Frontal cortex (tissue), 3 donors: ENCODE measurements at regions not wholly inside any gene's neighbourhood (a gene's known extent, or its start where the extent isn't known, plus 50 kb on each side); places are given as distances from the start of the nearest gene placed in this dataset.
"Not testable (repeated sequence)": the region's sequence is repeated elsewhere in the genome, so short reads cannot be mapped to it uniquely, and the experiment has no call there.

Source experiments
- DNase-seq, 2 donors: peaks; one replicate each; pipeline ENCODE4 v3.0.0; 2012; ENCODE audit warnings: low spot score in 2 of 2
- FAIRE-seq: peaks from 2 replicates; lab custom pipeline; 2012; peaks lifted over from hg19 to GRCh38; lab: Jason Lieb, UNC
- donor health status: control.
- donor health status: control.
- donor health status: control.

DNA sequence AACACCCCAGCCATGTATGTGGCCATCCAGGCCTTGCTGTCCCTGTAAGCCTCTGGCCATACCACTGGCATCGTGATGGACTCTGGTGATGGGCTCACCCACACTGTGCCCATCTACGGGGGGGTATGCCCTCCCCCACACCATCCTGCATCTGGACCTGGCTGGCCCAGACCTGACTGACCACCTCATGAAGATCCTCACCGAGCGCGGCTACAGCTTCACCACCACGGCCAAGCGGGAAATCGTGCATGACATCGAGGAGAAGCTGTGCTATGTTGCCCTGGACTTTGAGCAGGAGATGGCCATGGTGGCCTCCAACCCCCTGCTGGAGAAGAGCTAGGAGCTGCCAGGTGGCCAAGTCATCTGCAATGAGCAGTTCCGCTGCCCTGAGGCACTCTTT lies 80.4 kb upstream of the ZCCHC2 start:
- no peak for FAIRE-seq
- no peak for DNase-seq

DNA sequence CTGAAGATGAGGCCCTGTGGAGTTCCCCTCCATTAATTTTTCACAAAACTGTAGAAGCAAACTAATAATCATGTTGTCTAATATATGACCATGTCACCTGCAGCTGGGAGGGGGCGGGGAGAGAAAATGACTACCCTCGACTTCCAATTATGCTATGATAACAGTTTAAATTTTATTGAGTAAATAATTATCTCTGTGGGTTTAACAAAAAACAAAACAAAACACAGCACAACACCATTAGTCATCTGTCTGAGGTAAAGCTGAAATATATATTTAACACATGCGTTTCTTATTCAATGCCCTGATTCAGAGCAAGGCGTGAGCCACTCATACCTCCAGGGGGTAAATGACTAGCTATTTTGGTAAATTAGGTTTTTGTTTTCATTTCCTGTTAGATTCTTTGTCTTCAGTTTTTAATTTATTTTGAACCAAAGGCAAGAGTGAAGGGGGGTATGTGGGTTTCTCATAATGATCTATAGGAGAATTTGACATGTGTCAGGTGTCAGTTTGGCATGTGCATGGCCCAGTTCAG lies 77.4 kb upstream of the ZCCHC2 start:
- FAIRE-seq (no peak), DNase-seq (no peak)

DNA sequence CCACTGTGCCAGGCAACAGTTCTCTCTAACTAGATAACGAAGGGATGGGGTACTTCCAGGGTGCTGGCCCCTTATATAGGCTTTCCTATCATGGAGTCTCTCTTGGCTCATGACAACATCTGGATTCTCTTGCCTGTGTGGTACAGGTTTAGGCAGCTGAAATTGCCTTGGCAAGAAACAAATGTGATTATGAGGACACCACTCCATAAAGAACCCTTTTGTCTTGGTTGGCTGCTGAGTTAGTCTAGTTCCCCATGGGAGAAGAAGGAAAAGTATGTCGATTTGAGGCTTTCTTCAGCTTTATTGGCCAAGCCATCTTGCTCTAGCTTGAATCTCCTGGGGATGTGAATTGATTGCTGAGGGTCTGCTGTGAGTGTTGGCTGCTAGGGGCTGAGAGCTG lies 76.3 kb upstream of the ZCCHC2 start:
- FAIRE-seq (no peak), DNase-seq (no peak)

DNA sequence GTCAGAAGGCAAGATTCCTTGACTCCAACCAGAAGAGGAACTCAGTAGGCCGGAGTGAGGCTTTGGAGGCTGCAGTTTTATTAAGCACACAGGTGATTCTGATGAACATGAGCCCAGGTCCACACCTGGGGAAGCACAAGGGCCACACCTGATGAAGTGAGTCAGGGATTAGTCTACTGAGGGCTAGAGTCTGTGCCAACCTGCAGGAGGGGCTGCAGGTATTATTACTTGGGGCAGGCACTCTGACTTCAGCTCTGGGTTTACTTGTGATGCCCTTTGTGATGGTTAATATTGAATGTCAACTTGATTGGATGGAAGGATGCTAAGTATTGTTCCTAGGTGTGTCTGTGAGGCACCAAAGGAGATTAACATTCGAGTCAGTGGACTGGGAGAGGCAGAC lies 75.2 kb upstream of the ZCCHC2 start:
- no peak for FAIRE-seq
- no peak for DNase-seq

DNA sequence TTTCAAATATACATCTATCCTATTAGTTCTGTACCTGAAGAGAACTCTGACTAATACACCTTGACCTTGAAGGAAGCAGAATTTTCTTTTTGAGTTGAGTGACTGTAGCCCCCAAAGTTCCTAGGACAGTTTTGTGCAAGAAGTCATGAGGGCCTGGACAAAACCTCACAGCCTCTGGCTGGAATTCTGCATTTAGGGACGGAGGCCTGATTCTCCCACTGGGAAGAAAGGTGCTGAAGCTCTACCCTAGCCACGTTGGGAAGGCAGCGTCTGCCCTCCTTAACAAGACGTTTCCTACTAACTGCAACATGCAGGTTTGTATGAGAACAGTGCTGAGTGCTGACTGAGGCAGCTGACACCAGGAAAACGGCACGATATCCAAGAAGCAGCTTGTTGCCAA lies 74.4 kb upstream of the ZCCHC2 start:
- DNase-seq (no peak), FAIRE-seq (no peak)

DNA sequence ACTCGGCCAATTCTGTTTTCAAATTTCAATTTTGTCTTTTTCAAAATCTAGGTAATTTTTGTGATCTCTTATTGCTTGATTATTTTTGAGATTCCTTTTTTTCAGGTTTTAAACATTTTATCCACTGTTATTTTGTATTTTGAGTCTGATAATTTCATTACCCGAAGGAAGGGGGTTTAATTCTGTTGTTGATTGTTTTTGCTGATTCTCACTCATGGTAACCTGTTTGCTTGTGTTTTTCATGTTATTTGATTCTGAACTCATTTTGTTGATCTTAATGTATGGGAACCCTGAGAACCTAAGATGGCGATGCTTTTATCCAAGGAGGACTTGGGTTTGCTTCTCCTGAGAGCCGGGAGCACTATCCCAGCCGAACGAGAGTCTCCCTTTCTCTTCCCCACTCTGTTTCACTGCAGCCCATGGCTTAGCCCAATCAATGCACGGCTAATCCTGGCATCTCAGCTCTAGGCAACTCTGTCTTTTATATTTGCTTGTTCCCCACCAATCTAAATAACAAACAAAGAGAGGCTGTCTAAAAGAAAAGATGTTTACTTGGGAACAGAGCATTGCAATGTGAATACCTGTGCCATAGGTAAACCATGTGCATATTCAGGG lies 73.2 kb upstream of the ZCCHC2 start:
- DNase-seq (no peak), FAIRE-seq (no peak)

DNA sequence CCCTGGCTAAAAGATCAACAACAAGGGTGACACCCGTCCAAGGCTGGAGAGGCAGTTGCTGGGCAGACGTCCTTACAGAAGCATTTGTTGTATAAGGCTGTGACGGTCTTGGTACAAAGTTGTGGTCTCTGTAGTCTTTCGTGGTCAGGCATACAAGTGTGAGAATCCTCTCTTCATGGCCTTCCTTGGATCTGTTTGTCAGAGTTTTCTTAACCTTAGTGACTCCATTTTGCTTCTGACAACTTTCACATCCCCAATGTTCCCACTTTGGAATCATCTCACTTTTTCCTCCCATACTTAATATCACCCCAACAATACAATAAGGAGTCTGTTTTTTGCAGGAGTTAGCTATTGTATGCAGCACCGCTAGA lies 72.7 kb upstream of the ZCCHC2 start:
- DNase-seq, result no peak
- no peak for FAIRE-seq

DNA sequence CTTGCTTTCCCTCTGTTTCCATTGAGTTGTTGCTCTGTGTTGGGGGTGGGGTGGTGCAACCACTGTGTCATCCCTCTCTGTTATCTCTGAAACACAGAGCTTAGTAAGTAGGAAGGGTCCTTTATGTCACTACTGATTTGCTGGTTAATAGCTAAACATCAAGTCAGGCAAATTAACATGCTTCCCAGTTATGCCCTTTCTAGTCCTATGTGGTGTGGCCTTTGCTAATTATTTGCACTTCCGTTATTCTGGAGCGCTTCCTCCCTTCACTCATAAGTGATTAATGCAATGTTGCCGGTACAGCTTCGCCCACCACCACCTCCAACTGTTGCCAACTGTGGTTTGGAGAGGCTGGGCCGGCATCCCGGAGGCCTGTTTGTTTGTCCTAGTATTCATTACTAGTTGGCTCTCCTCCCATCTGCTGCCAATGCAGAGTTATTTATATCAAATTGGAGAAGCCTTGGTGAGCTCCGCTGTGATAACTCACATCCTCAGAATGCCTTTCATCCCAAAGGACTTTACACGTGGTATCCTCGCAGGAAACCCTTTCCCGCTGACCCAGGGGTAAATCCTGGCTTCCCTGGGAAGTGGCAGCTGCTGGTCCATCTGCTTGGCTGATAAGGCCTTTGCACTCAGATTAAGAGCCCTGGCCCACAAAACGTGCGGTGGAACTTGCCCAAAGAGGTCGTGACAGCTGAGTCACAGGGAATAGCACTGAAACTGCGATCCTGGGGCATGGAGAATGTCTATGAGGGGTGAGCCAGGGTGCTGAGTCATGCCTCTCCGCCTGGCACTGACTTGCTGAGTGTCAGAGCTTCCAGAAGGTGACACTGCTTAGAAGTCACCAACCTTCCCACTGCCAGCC lies 72.0 kb upstream of the ZCCHC2 start:
- no peak for FAIRE-seq
- DNase-seq, result peak in 1 of 2 donors; percentile 40

DNA sequence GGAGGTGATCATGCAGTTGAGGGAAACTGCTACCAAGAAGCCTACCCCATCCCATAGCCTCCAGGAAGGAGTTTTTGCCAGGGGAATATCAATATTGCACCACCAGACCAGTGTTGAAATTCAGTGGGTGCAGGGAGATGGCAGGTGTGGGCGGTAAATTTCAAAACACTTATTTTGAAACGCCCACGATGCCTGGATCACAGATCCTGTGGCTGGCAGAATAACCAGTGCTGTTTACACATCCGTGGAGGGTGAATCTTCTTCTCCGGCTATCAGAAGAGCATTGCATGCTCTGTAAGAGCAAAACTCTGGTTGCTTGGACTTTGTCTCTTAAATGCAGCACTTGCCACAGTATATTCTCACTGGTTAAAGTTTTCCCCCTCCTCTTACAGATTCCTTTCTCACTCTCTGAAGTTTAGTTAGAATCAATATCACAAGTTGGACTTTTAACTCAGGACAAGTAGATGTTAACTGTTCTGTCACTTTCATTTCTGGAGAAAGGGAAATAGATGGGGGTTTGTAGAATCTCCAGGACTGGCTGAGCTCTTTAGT lies 70.5 kb upstream of the ZCCHC2 start:
- no peak for FAIRE-seq
- DNase-seq, result no peak

DNA sequence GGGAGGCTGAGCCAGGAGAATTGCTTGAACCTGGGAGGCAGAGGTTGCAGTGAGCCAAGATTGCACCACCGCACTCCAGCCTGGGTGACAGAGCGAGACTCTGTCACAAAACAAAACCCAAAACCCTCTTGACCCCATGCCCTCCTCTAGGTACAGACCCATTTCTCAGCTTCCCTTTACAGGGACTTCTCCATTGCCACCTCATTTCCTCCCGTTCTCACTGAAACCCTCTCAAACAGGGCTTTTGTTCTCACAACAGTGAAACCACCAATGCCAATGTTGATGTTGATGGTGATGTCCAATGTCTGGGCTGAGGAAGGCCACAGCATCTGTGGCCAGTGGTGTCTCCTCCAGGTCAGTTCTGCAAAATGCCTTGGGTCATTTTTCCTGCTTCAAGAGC lies 69.0 kb upstream of the ZCCHC2 start:
- DNase-seq (no peak), FAIRE-seq (no peak)

DNA sequence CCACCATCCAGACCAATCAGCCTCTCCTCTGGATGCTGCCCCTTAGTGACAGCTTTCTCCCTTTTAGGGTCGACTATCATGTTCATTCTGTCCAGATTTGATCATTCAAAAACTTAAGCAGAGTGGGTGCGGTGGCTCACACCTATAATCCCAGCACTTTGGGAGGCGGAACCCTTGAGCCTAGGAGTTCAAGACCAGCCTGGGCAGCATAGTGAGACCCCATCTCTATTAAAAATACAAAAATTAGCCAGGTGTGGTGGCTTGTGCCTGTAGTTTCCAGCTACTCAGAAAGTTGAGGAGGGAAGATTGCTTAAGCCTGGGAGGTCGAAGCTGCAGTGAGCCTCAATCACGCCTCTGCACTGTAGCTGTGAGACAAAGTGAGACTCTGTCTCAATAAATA lies 68.3 kb upstream of the ZCCHC2 start:
- FAIRE-seq, result no peak

DNA sequence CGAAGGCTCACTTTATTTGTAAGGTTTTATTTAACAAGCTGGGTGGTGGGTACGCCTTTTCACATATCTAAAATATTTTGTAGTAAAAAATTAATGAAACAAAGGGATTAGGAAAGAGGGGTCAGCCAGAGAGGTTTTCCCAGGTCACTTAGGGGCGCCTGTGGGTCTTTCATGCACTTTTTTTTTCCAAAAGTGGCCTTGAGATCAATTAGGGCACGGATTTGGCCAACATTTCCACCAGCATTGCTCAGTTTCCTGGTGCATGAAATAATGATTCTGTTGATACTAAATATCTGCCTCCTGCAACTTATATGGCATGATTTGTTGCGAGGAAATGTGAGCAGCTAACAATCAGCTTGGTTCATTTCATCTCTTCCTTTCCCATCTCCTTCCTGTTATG lies 67.6 kb upstream of the ZCCHC2 start:
- FAIRE-seq, result no peak
- DNase-seq, result no peak

More for the DNA sequence above, 68.3 kb upstream of the ZCCHC2 start:
- DNase-seq, result no peak

DNA sequence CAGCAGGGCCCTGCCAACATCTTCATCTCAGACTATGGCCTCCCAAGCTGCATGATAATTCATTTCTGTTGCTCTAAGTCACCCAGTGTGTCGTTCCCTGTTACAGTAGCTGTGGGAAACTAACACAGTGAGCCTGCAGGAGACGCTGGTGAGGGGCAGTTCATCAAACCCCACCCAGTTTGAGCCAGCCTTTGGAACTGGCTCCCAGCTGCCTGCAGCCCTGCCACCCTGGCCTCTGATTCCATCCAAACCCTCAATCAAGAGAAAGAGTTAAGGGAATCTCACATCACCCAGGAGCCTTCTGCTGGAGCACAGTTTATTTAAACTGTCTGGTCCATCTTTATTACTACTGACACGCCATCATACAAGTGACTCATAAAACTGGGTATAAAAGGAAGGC lies 64.9 kb upstream of the ZCCHC2 start:
- FAIRE-seq (no peak), DNase-seq (no peak)

DNA sequence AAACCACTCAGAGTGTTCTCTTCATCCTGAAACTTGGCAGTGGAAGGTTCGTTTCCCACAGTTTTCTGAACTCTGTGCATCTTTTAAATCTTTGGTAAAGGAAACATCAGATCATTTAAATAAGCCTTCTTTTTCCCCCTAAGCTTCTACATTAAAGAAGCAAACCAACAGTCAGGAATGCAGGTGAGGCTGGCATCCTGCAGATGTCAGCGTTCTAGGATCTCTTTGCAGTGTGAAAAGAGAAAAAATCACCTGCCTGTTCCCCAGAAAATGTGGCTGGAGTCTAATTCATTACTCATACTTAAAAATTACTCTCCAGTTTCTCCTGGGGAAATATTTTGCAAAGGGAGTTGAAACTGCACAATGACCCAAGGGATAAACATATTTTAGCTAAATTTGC lies 64.5 kb upstream of the ZCCHC2 start:
- FAIRE-seq (no peak), DNase-seq (no peak)

DNA sequence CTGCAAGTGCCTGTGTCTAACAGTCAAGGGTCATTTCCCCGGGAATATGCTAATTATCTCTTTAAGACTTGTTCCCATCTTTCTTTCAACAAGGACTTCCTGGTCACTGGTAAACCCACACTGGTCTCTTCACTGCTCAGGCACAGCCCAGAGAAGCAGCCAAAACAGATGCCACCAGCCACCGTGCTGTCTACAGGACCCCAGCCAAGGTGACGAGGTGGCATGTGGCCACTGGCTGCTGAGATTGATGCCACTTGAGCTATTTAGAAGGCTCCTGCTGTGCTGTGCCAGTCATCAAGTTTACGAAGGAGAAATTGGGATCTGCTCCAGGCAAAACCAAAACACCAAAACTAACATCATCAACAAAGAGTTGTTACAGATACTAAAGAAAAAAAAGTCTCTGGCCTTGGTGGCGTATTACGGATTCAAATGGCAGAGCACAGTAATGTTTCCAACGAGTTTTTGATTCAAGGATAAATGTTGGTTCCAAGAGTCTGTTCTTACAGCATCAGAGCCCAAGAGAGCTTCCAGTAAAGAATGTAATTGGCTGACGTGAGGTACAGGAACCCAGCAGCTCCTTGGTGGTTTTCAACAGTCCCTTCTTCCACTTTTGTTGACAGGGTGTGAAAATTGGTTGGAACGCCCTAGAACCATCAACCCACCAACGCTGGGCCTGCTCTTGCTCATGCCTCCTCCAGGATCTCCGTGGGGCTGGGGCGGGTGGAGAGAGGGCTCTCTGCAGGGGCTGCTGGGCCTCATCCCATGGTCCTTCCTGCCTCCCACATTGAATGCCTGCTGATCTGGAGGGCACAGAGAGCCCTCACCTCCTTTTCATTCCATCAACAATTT lies 63.7 kb upstream of the ZCCHC2 start:
- DNase-seq (no peak), FAIRE-seq (no peak)

DNA sequence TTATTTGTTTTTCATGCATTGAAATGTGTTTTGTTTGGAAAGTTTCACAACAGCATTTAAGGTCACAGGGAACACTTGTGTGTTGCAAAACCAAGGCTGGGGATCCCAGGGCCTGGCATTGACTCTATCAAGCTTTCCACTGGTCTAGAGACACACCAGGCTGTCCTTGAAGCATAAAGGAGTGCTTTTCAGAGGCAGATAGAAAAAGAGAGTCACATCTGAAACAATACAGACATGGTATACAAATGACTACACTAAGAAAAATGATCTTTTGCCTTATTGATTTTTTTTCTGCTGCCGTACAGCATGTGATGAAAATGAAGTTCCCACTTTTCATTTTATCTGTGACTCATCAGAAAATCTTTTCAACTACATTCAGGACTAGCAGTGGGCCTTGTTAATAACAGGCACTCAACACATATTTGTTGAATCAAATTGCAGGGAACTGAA lies 61.9 kb upstream of the ZCCHC2 start:
- DNase-seq, result no peak
- FAIRE-seq, result no peak

DNA sequence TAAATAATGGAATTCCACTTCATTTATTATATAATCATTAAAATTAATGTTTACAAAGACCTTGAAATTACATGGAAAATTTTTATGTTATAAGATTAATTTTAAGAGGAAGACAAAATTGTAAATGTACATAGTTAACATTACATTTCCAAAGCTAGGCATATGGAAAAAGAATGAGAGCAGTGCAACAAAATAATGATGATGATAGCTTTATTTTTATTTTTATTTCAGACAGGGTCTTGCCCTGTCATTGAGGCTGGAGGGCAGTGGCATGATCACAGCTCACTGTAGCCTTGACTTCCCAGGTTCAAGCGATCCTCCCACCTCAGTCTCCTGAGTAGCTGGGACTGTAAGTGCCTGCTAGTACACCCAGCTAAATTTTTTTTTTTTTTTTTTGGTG lies 61.2 kb upstream of the ZCCHC2 start:
- DNase-seq, result no peak
- FAIRE-seq, result peak; percentile 21

DNA sequence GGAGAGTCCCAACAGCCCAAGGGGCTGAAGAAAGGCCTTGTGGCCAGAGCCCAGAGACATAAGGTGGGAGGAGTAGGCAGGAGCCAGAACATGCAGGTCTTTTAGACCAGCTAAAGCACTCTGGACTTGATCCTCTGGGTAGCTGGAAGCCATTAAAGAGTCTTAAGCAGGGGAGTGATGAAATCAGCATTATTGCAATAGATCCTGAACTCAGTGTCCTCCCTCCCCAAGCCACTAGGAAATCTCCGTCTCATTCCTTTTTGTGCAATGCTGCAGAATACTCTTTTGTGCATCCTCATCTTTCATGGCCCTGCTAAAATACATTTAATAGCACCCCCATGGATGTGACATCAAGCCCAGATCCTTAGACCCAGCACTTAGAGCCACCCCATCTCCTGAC lies 58.6 kb upstream of the ZCCHC2 start:
- DNase-seq (no peak), FAIRE-seq (no peak)

DNA sequence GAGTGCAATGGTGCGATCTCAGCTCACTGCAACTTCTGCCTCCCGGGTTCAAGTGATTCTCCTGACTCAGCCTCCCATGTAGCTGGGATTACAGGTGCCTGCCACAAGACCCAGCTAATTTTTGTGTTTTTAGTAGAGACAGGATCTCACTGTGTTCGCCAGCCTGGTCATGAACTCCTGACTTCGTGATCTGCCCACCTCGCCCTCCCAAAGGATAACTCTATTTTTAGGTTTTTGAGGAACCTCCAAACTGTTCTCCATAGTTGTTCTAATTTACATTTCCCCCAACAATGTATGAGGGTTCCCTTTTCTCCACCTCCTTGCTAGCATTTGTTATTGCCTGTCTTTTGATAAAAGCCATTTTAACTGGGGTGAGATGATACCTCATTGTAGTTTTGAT lies 53.7 kb upstream of the ZCCHC2 start:
- not testable (repeated sequence) for DNase-seq, FAIRE-seq
